K562 (cell line): ENCODE measurements at regions not wholly inside any gene's neighbourhood (a gene's known extent, or its start where the extent isn't known, plus 50 kb on each side); places are given as distances from the start of the nearest gene placed in this dataset.

Experiments
- ATAC-seq: fragments of 200-7000 bp; cut with Tn5 transposase; 3 replicates; pipeline ENCODE4 v1.9.1; 2020; ENCODE audit warnings: moderate library complexity
- BruUV-seq: library from RNA; stranded (reverse); fragments of 400-500 nt; replicated peaks from 2 replicates; lab custom pipeline; 2021; lab: Mats Ljungman, UMichigan
- CTCF ChIA-PET: fragments of 300-600 bp; formaldehyde crosslinking; extraction: SDS; loops from one replicate; lab custom pipeline; 2021; ENCODE audit warnings: low intra/inter-chr PET ratio; lab: Yijun Ruan, JAX
- POLR2A ChIA-PET: fragments of 300-600, 350-650 bp; sonication (Branson Sonifier 250); formaldehyde crosslinking; extraction: SDS; loops from one replicate; lab custom pipeline; 2021; ENCODE audit warnings: antibody characterized with exemption, inconsistent platforms; lab: Yijun Ruan, JAX
- DNase-seq, 4 experiments: peaks; one replicate each; pipeline versions ENCODE4 v3.0.0 to v3.0.0-alpha.2; 2011 to 2018; ENCODE audit warnings: low spot score in 3 of 4, mixed read lengths in 3 of 4; ENCODE audit errors: extremely low read depth in 1 of 4
- FAIRE-seq: peaks from 2 replicates; lab custom pipeline; 2011; peaks lifted over from hg19 to GRCh38; lab: Jason Lieb, UNC
- H2AFZ ChIP-seq: 2 replicates; pipeline ENCODE4 v1.6.0; 2011; ENCODE audit warnings: low read depth, low read length, control low read depth, inconsistent platforms
- H3K27ac ChIP-seq: fragments of 200-600 bp; 3 replicates; pipeline ENCODE4 v1.8.0; 2011; ENCODE audit warnings: low read depth, mild to moderate bottlenecking, control low read depth, inconsistent platforms, low read length, moderate library complexity, mixed read lengths; ENCODE audit errors: extremely low read depth
- H3K27me3 ChIP-seq, 2 experiments: fragments of 300-600 bp in 1 of 2; 2 replicates in 1 of 2; 3 replicates in 1 of 2; pipeline versions ENCODE4 v1.6.0 to v1.8.0; 2011; ENCODE audit warnings: inconsistent platforms in 2 of 2, low read length in 2 of 2, mild to moderate bottlenecking in 1 of 2, mixed read lengths in 1 of 2, moderate library complexity in 1 of 2; ENCODE audit not compliant: control insufficient read depth in 2 of 2, insufficient read depth in 2 of 2
- H3K36me3 ChIP-seq: fragments of 300-600 bp; 3 replicates; pipeline ENCODE4 v1.8.0; 2011; ENCODE audit warnings: mild to moderate bottlenecking, low read length, inconsistent platforms; ENCODE audit not compliant: control insufficient read depth, insufficient read depth
- H3K4me1 ChIP-seq, 2 experiments: fragments of 200-600 bp in 1 of 2; replicated peaks in 1 of 2; 2 replicates in 1 of 2; 3 replicates in 1 of 2; pipeline versions ENCODE4 v1.5.1 to v1.8.0; 2011; ENCODE audit warnings: inconsistent platforms in 2 of 2, low read length in 2 of 2, mild to moderate bottlenecking in 1 of 2, mixed read lengths in 1 of 2, moderate library complexity in 1 of 2; ENCODE audit not compliant: control insufficient read depth in 2 of 2, insufficient read depth in 2 of 2
- H3K4me2 ChIP-seq: 2 replicates; pipeline ENCODE4 v1.6.1; 2011; ENCODE audit warnings: low read length, control low read depth, inconsistent platforms, mixed read lengths; ENCODE audit not compliant: insufficient read depth
- H3K4me3 ChIP-seq: fragments of 200-600 bp; sonication (generic), shearing (Covaris generic); 2 replicates; pipeline ENCODE4 v1.5.1; 2016; ENCODE audit warnings: control low read depth, inconsistent platforms
- H3K79me2 ChIP-seq: fragments of 200-600 bp; 3 replicates; pipeline ENCODE4 v1.8.0; 2011; ENCODE audit warnings: low read length, inconsistent platforms; ENCODE audit not compliant: control insufficient read depth, insufficient read depth
- H3K9ac ChIP-seq, 2 experiments: 2 replicates each; pipeline versions ENCODE4 v1.6.0 to v1.6.1; 2011; ENCODE audit warnings: low read depth in 2 of 2, low read length in 2 of 2, control low read depth in 1 of 2, inconsistent platforms in 1 of 2, mild to moderate bottlenecking in 1 of 2, mixed read lengths in 1 of 2; ENCODE audit not compliant: insufficient read depth in 1 of 2
- H3K9me1 ChIP-seq: one replicate; pipeline ENCODE4 v1.6.0; 2011; ENCODE audit warnings: inconsistent platforms, mild to moderate bottlenecking, low read length, moderate library complexity; ENCODE audit not compliant: control insufficient read depth, insufficient read depth
- H3K9me3 ChIP-seq: replicated peaks from 2 replicates; pipeline ENCODE4 v1.5.1; 2011; ENCODE audit warnings: low read depth, low read length, inconsistent platforms; ENCODE audit not compliant: control insufficient read depth, insufficient read depth
- H4K20me1 ChIP-seq: replicated peaks from 2 replicates; pipeline ENCODE4 v1.6.1; 2011; ENCODE audit warnings: low read length, inconsistent platforms, mixed read lengths; ENCODE audit not compliant: control insufficient read depth, insufficient read depth
- C11orf30 ChIP-seq: fragments of 450-650 bp; IDR thresholded peaks from 2 replicates; pipeline ENCODE4 v1.6.1; 2016; ENCODE audit warnings: low read depth, mild to moderate bottlenecking
- EHMT2 ChIP-seq: fragments of 450-650 bp; IDR thresholded peaks from 2 replicates; pipeline ENCODE4 v1.6.1; 2018; ENCODE audit warnings: antibody characterized with exemption
- HNRNPL ChIP-seq: fragments of 200-400 bp; formaldehyde crosslinking; IDR thresholded peaks from 2 replicates; pipeline ENCODE4 v1.6.1; 2017; ENCODE audit warnings: low read depth, mild to moderate bottlenecking, low read length
- HNRNPLL ChIP-seq: fragments of 200-400 bp; formaldehyde crosslinking; IDR thresholded peaks from 2 replicates; pipeline ENCODE4 v1.6.1; 2017; ENCODE audit warnings: low read length, low read depth, mild to moderate bottlenecking; ENCODE audit not compliant: poor library complexity, severe bottlenecking
- MAFF ChIP-seq: IDR thresholded peaks from 2 replicates; pipeline ENCODE4 v1.6.1; 2012; ENCODE audit warnings: low read length, improper control_type of control experiment
- MAFG ChIP-seq: fragments of 450-650 bp; conservative IDR thresholded peaks from 2 replicates; pipeline ENCODE4 v1.6.1; 2016; ENCODE audit warnings: missing genetic modification characterization, missing compliant biosample characterization
- PHF8 ChIP-seq: fragments of 200-600 bp; sonication (generic); IDR thresholded peaks from 2 replicates; pipeline ENCODE4 v1.6.1; 2012; ENCODE audit warnings: mixed run types, mild to moderate bottlenecking, inconsistent platforms, low read length, moderate library complexity, borderline replicate concordance
- RAD21 ChIP-seq, 2 experiments: fragments of 250-450 bp in 1 of 2; fragments of 450-650 bp in 1 of 2; sonication (Bioruptor Pico) in 1 of 2; formaldehyde crosslinking in 1 of 2; IDR thresholded peaks in 1 of 2; conservative IDR thresholded peaks in 1 of 2; 2 replicates each; pipeline versions ENCODE4 v1.4.0 to v1.8.0; 2020 to 2022; ENCODE audit warnings: mild to moderate bottlenecking in 2 of 2, moderate library complexity in 1 of 2
- TCF15 ChIP-seq: fragments of 250-450 bp; sonication (Bioruptor Pico); IDR thresholded peaks from 2 replicates; pipeline ENCODE4 v1.8.0; 2022; ENCODE audit warnings: moderate library complexity, mild to moderate bottlenecking, inconsistent platforms
- ZNF140 ChIP-seq: fragments of 250-450 bp; sonication (Bioruptor Pico); IDR thresholded peaks from 2 replicates; pipeline ENCODE4 v1.8.0; 2021; ENCODE audit warnings: moderate library complexity, mild to moderate bottlenecking, inconsistent platforms
- ZNF143 ChIP-seq: sonication (generic); formaldehyde crosslinking; IDR thresholded peaks from 2 replicates; pipeline ENCODE4 v1.9.0; 2022; ENCODE audit warnings: mild to moderate bottlenecking, missing genetic modification reagents
- ZNF316 ChIP-seq: fragments of 450-650 bp; IDR thresholded peaks from 2 replicates; pipeline ENCODE4 v1.6.1; 2016
- WGBS: fragments of 100-300 bp; shearing (Covaris generic); methylation state at CpG from one replicate; pipeline ENCODE4 v1.1.6; 2016; ENCODE audit warnings: low coverage, mixed read lengths; ENCODE audit not compliant: insufficient coverage; ENCODE audit errors: missing lambda C conversion rate; 5-methylcytosine and 5-hydroxymethylcytosine counted together
- in situ Hi-C: fragments of 300-500 bp; cut with MboI; formaldehyde crosslinking; loops from 4 replicates; pipeline ENCODE4 v1.15.0; 2018; ENCODE audit warnings: inconsistent platforms, mixed read lengths
- intact Hi-C: fragments of 100-400 bp; cut with micrococcal nuclease; formaldehyde crosslinking; loops from 2 replicates; pipeline ENCODE4 v1.14.2; 2022
- TF ChIP-seq, protein P1 (sequence below): fragments of 250-450 bp; sonication (Bioruptor Pico); IDR thresholded peaks from 2 replicates; pipeline ENCODE4 v1.9.0; 2021; ENCODE audit warnings: mild to moderate bottlenecking, inconsistent platforms
- TF ChIP-seq, protein P2 (sequence below): sonication (generic); formaldehyde crosslinking; IDR thresholded peaks from 2 replicates; pipeline ENCODE4 v1.8.0; 2022; ENCODE audit warnings: missing genetic modification reagents, mild to moderate bottlenecking, borderline replicate concordance
- TF ChIP-seq, protein P3 (sequence below): fragments of 450-650 bp; IDR thresholded peaks from 2 replicates; pipeline ENCODE4 v1.7.1; 2018; ENCODE audit warnings: mild to moderate bottlenecking, low read depth; ENCODE audit not compliant: partially characterized antibody

DNA sequence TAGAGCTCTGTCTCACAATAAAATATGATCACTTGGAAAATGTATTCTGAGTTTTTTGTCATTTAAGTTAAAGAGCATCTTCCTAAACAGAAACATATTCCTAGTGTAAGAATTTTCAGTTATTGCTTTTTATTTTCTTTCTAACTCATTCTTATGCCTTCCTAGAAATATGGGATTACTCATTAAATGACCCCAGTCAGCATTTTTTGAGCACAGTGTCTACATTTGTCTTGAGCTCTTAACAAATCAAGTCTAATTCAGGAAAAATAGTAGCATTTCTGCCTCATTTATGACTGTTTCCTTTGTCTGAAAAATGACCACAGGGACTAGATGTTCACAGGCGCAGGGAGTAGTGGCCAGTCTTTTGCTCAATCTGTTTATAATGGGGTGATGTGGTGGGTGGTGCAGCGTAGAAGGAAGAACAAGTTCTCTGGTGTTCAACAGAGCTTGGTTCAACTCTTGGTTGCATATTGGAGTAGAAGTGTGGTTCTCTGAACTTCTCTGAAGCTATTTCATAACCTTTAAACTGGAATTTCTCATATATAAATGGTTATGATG is 267.1 kb downstream of the CYRIA start:
- Histone ChIP-seq H3K4me2 (no peak overlapping the region), H3K4me3 (no peak overlapping the region), H3K9ac (no peak overlapping the region), H3K79me2 (no peaks in the 10 kb centered on the region), H3K4me1 (peaks cover 6 to 12% of the 10 kb centered on the region in 2 experiments; a peak in 4 of 5 replicates), H3K36me3 (no peaks in the 10 kb centered on the region), H2AFZ (no peak overlapping the region), H3K27me3 (no peaks in the 10 kb centered on the region), H3K9me1 (no peaks in the 10 kb centered on the region), H3K9me3 (no peaks in the 10 kb centered on the region), H4K20me1 (no peaks in the 10 kb centered on the region), H3K27ac (no peak overlapping the region)
- ChIA-PET POLR2A (no interaction called here), CTCF (no interaction called here)
- FAIRE-seq: no peak
- BruUV-seq: no TSS peak
- DNase-seq: no peak
- ATAC-seq: no peak
- in situ Hi-C loops (no loop called here), intact Hi-C loops (no loop called here)
- WGBS: 30% methylated on average over 2 of the region's 2 CpGs
- no peak for TF ChIP-seq PHF8
- TF ChIP-seq RAD21 (CRISPR knock-in tag; conservative IDR thresholded peaks at IDR 0.05 in 1 of 2, IDR thresholded peaks at IDR 0.05 in 1 of 2): no peak
- TF ChIP-seq C11orf30: peak; percentile 71
- no peak for TF ChIP-seq HNRNPL
- no peak for TF ChIP-seq TCF15
- TF ChIP-seq MAFF: peak; percentile 82
- TF ChIP-seq, protein P1, sequence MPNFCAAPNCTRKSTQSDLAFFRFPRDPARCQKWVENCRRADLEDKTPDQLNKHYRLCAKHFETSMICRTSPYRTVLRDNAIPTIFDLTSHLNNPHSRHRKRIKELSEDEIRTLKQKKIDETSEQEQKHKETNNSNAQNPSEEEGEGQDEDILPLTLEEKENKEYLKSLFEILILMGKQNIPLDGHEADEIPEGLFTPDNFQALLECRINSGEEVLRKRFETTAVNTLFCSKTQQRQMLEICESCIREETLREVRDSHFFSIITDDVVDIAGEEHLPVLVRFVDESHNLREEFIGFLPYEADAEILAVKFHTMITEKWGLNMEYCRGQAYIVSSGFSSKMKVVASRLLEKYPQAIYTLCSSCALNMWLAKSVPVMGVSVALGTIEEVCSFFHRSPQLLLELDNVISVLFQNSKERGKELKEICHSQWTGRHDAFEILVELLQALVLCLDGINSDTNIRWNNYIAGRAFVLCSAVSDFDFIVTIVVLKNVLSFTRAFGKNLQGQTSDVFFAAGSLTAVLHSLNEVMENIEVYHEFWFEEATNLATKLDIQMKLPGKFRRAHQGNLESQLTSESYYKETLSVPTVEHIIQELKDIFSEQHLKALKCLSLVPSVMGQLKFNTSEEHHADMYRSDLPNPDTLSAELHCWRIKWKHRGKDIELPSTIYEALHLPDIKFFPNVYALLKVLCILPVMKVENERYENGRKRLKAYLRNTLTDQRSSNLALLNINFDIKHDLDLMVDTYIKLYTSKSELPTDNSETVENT (CRISPR knock-in tag): no peak
- TF ChIP-seq, protein P2, sequence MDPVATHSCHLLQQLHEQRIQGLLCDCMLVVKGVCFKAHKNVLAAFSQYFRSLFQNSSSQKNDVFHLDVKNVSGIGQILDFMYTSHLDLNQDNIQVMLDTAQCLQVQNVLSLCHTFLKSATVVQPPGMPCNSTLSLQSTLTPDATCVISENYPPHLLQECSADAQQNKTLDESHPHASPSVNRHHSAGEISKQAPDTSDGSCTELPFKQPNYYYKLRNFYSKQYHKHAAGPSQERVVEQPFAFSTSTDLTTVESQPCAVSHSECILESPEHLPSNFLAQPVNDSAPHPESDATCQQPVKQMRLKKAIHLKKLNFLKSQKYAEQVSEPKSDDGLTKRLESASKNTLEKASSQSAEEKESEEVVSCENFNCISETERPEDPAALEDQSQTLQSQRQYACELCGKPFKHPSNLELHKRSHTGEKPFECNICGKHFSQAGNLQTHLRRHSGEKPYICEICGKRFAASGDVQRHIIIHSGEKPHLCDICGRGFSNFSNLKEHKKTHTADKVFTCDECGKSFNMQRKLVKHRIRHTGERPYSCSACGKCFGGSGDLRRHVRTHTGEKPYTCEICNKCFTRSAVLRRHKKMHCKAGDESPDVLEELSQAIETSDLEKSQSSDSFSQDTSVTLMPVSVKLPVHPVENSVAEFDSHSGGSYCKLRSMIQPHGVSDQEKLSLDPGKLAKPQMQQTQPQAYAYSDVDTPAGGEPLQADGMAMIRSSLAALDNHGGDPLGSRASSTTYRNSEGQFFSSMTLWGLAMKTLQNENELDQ (CRISPR knock-in tag): no peak
- TF ChIP-seq EHMT2: no peak
- TF ChIP-seq MAFG (tag): peak; percentile 66
- peak; percentile 84 for TF ChIP-seq ZNF316
- TF ChIP-seq, protein P3, sequence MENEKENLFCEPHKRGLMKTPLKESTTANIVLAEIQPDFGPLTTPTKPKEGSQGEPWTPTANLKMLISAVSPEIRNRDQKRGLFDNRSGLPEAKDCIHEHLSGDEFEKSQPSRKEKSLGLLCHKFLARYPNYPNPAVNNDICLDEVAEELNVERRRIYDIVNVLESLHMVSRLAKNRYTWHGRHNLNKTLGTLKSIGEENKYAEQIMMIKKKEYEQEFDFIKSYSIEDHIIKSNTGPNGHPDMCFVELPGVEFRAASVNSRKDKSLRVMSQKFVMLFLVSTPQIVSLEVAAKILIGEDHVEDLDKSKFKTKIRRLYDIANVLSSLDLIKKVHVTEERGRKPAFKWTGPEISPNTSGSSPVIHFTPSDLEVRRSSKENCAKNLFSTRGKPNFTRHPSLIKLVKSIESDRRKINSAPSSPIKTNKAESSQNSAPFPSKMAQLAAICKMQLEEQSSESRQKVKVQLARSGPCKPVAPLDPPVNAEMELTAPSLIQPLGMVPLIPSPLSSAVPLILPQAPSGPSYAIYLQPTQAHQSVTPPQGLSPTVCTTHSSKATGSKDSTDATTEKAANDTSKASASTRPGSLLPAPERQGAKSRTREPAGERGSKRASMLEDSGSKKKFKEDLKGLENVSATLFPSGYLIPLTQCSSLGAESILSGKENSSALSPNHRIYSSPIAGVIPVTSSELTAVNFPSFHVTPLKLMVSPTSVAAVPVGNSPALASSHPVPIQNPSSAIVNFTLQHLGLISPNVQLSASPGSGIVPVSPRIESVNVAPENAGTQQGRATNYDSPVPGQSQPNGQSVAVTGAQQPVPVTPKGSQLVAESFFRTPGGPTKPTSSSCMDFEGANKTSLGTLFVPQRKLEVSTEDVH: no peak
- no peak for TF ChIP-seq HNRNPLL
- TF ChIP-seq ZNF143 (CRISPR knock-in tag): no peak
- TF ChIP-seq ZNF140 (CRISPR knock-in tag): no peak
